AG04450 (cell line): ENCODE measurements at regions not wholly inside any gene's neighbourhood (a gene's known extent, or its start where the extent isn't known, plus 50 kb on each side); places are given as distances from the start of the nearest gene placed in this dataset.

Experiments used
- CTCF ChIA-PET: fragments of 300-600, 350-600 bp; formaldehyde crosslinking; extraction: SDS; loops from one replicate; lab custom pipeline; 2022; ENCODE audit warnings: antibody characterized with exemption, inconsistent platforms; lab: Charles Lee
- POLR2A ChIA-PET: fragments of 350-600 bp; formaldehyde crosslinking; extraction: SDS; loops from one replicate; lab custom pipeline; 2021; ENCODE audit warnings: antibody characterized with exemption, inconsistent platforms; lab: Yijun Ruan, JAX
- DNase-seq: peaks from one replicate; pipeline ENCODE4 v3.0.0-alpha.2; 2011; ENCODE audit warnings: low read depth, low spot score
- H3K27ac ChIP-seq: one replicate; pipeline ENCODE4 v1.5.1; 2012; ENCODE audit warnings: low read depth, low read length, control low read depth
- H3K27me3 ChIP-seq: one replicate; pipeline ENCODE4 v1.6.0; 2012; ENCODE audit warnings: low read length; ENCODE audit not compliant: control insufficient read depth, insufficient read depth
- H3K4me3 ChIP-seq: 2 replicates; pipeline ENCODE4 v1.5.1; 2011; ENCODE audit warnings: mild to moderate bottlenecking, low read depth, low read length, control low read depth
- H3K9me3 ChIP-seq: 2 replicates; pipeline ENCODE4 v1.5.1; 2012; ENCODE audit warnings: low read length; ENCODE audit not compliant: control insufficient read depth, insufficient read depth
- TF ChIP-seq, protein P1 (sequence below): IDR thresholded peaks from 2 replicates; pipeline ENCODE4 v1.5.1; 2011; ENCODE audit warnings: low read depth, low read length, control low read depth, inconsistent platforms

GRCh38 chr20:4613718-4614620 is 72.3 kb upstream of the PRNP start:
- Histone ChIP-seq H3K27ac (no peak overlapping the region), H3K4me3 (no peak overlapping the region), H3K9me3 (no peaks in the 10 kb centered on the region), H3K27me3 (peaks cover 10% of the 10 kb centered on the region)
- POLR2A ChIA-PET: no interaction called here
- CTCF ChIA-PET: interaction anchor here (0.6 to 1.0 kb wide), 7 partner anchors 9 to 123 kb away, joined by 3 to 13 read pairs (median 4); partner anchors contain the start of gene PRND
- DNase-seq: no peak
- TF ChIP-seq, protein P1, sequence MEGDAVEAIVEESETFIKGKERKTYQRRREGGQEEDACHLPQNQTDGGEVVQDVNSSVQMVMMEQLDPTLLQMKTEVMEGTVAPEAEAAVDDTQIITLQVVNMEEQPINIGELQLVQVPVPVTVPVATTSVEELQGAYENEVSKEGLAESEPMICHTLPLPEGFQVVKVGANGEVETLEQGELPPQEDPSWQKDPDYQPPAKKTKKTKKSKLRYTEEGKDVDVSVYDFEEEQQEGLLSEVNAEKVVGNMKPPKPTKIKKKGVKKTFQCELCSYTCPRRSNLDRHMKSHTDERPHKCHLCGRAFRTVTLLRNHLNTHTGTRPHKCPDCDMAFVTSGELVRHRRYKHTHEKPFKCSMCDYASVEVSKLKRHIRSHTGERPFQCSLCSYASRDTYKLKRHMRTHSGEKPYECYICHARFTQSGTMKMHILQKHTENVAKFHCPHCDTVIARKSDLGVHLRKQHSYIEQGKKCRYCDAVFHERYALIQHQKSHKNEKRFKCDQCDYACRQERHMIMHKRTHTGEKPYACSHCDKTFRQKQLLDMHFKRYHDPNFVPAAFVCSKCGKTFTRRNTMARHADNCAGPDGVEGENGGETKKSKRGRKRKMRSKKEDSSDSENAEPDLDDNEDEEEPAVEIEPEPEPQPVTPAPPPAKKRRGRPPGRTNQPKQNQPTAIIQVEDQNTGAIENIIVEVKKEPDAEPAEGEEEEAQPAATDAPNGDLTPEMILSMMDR: peak; percentile 49

DNA sequence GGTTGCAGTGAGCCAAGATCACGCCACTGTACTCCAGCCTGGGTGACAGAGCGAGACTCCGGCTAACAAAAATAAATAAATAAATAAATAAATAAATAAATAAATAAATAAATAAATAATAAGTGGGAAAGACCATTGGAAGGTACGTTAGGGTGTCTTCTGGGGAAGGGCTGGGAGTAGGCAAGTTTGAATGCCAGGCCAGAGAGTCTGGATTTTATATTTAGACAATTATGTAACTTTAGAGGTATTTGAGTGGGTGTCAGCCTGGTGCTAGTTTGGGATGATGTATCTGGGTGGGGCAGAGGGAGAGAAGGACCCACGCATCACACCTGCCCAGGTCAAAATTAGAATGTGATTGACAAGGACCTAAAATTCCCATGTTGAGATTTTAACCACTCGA is 73.1 kb upstream of the PRNP start:
- Histone ChIP-seq H3K27ac (no peak overlapping the region), H3K27me3 (peaks cover 10% of the 10 kb centered on the region), H3K4me3 (no peak overlapping the region), H3K9me3 (no peaks in the 10 kb centered on the region)
- ChIA-PET CTCF (interaction anchor here (0.6 to 1.1 kb wide), 9 partner anchors 8 to 124 kb away, joined by 3 to 13 read pairs (median 3); partner anchors contain the start of gene PRND), POLR2A (no interaction called here)
- no peak for DNase-seq
- TF ChIP-seq, protein P1: no peak

DNA sequence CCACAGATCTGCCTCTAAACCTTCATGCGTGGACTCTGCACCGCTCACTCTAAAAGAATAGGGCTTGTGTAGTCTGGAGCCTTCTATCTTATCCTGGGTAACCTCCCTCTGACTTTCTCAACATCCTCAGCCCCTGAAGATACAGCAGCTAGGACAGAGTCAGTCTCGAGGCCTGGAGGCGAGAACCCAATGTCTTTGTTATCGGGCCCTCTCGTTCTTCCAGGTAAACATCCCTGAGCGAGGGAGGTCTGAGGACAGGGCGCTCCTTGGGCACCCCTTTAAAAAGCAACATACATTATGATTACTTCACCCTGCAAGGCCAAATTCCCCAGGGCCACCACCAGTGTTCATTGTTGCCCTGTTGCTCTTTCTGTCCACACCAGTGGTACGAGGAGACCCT is 75.4 kb upstream of the PRNP start:
- POLR2A ChIA-PET: no interaction called here
- Histone ChIP-seq H3K27me3 (peaks cover 5% of the 10 kb centered on the region), H3K27ac (no peak overlapping the region), H3K9me3 (no peaks in the 10 kb centered on the region), H3K4me3 (no peak overlapping the region)
- CTCF ChIA-PET: no interaction called here
- TF ChIP-seq, protein P1: no peak
- DNase-seq: no peak

DNA sequence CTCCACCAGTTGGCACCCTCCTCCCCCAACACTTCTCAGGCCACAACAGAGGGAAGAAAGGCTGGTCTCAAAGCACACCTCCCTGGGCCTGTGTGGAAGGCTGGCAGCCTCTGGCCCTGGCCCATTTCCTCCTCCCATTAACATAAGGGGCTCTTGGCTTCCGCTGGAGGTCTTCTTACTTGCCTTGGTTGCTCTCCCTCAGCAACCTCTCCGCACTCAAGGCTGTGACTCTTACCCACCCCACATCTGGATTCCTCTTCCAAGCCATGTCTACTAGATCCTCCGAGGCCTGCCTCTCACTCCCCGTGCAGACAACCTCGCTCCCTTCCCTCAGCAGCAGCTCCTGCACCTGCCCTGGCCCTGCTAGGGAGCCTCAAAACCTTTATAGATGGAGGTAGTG is 76.7 kb upstream of the PRNP start:
- POLR2A ChIA-PET: no interaction called here
- DNase-seq: no peak

More for the DNA sequence above, 76.7 kb upstream of the PRNP start:
- TF ChIP-seq, protein P1: no peak
- Histone ChIP-seq H3K27me3 (peaks cover 5% of the 10 kb centered on the region), H3K4me3 (no peak overlapping the region), H3K27ac (no peak overlapping the region), H3K9me3 (no peaks in the 10 kb centered on the region)
- CTCF ChIA-PET: interaction anchor here (2.0 to 5.5 kb wide), 2 partner anchors 112 to 491 kb away, joined by 5 to 72 read pairs; partner anchors contain the start of gene PRND
